Right cardiac atrium (tissue), 5 donors: ENCODE measurements at regions not wholly inside any gene's neighbourhood (a gene's known extent, or its start where the extent isn't known, plus 50 kb on each side); places are given as distances from the start of the nearest gene placed in this dataset.

Source experiments
- ATAC-seq, 2 donors: fragments of 200-7000 bp; cut with Tn5 transposase; one replicate each; pipeline versions ENCODE4 v1.8.0 to v1.9.1; 2020; ENCODE audit warnings: moderate library complexity in 2 of 2, mild to moderate bottlenecking in 1 of 2
- DNase-seq, 3 donors: peaks; one replicate each; pipeline ENCODE4 v3.0.0-alpha.2; 2020
- H3K27ac ChIP-seq: one replicate; pipeline ENCODE4 v1.5.1; 2013; ENCODE audit warnings: mild to moderate bottlenecking, low read length, control low read depth, moderate library complexity
- H3K27me3 ChIP-seq: one replicate; pipeline ENCODE4 v1.6.1; 2013; ENCODE audit not compliant: control insufficient read depth, insufficient read depth
- H3K4me1 ChIP-seq: one replicate; pipeline ENCODE4 v1.6.1; 2013; ENCODE audit warnings: low read length; ENCODE audit not compliant: control insufficient read depth, insufficient read depth
- H3K4me3 ChIP-seq: one replicate; pipeline ENCODE4 v1.5.1; 2013; ENCODE audit warnings: low read length, control low read depth
- H3K9me3 ChIP-seq: one replicate; pipeline ENCODE4 v1.6.1; 2013; ENCODE audit warnings: low read length; ENCODE audit not compliant: control insufficient read depth
- WGBS: extraction: QIAGEN DNeasy Blood & Tissue Kit; methylation state at CpG from one replicate; pipeline ENCODE4 v1.1.7; 2013; 5-methylcytosine and 5-hydroxymethylcytosine counted together
- intact Hi-C, 4 donors: fragments of 100-400 bp; cut with DNase I; formaldehyde crosslinking; loops; one replicate each; pipeline versions ENCODE4 v1.11.0 to v1.14.0; 2022 to 2023
- donor health status: healthy with polysubstance abuse.
- donor health status: DM: no; HTN: yes; CAD: no.
- donor health status: DM: no; HTN: no; CAD: no.
- donor health status: DM: no; HTN: yes; CAD: no; lungs with severe emphysema.
- donor health status: DM: yes; HTN: yes; CAD: no.

- H3K27me3 ChIP-seq: no peaks in the 10 kb centered on the region
Measured at GRCh38 chr5:96129276-96129675, 167.6 kb upstream of the ELL2 start.

GRCh38 chr5:96128204-96128864 lies 166.7 kb upstream of the ELL2 start:
- H3K4me3 ChIP-seq: no peak overlapping the region
- DNase-seq: no peak
- intact Hi-C loops: loop anchor here in 1 of 4 donors (10.0 kb wide), 1 partner anchor 196 kb away; no protein-coding TSS in a partner anchor
- ATAC-seq: no peak
- WGBS: 80% methylated on average over 6 of the region's 6 CpGs
- no peaks in the 10 kb centered on the region for H3K9me3 ChIP-seq
- no peak overlapping the region for H3K27ac ChIP-seq
- no peaks in the 10 kb centered on the region for H3K4me1 ChIP-seq
- no peaks in the 10 kb centered on the region for H3K27me3 ChIP-seq

More at GRCh38 chr5:96129276-96129675, 167.6 kb upstream of the ELL2 start:
- intact Hi-C loops: loop anchor here in 1 of 4 donors (10.0 kb wide), 1 partner anchor 196 kb away; no protein-coding TSS in a partner anchor
- Histone ChIP-seq H3K4me3 (no peak overlapping the region), H3K9me3 (no peaks in the 10 kb centered on the region), H3K4me1 (no peaks in the 10 kb centered on the region), H3K27ac (no peak overlapping the region)
- no peak for DNase-seq
- 93% methylated on average over 1 of the region's 1 CpG for WGBS
- ATAC-seq: no peak

- intact Hi-C loops: loop anchor here in 1 of 4 donors (10.0 kb wide), 1 partner anchor 197 kb away; no protein-coding TSS in a partner anchor
- WGBS: 55% methylated on average over 2 of the region's 2 CpGs
- no peak for DNase-seq
Measured at GRCh38 chr5:96127538-96127937, 165.9 kb upstream of the ELL2 start.

GRCh38 chr5:96125231-96125891 lies 163.7 kb upstream of the ELL2 start:
- H3K27me3 ChIP-seq: no peaks in the 10 kb centered on the region
- intact Hi-C loops: loop anchor here in 1 of 4 donors (10.0 kb wide), 1 partner anchor 199 kb away; no protein-coding TSS in a partner anchor
- ATAC-seq (peak; percentile 55 to 60), DNase-seq (no peak)
- WGBS: 25% methylated on average over 5 of the region's 5 CpGs
- no peak overlapping the region for H3K27ac ChIP-seq
- H3K4me1 ChIP-seq: no peaks in the 10 kb centered on the region
- peak overlapping the region; percentile 12 for H3K4me3 ChIP-seq
- H3K9me3 ChIP-seq: no peaks in the 10 kb centered on the region

More at GRCh38 chr5:96127538-96127937, 165.9 kb upstream of the ELL2 start:
- H3K4me1 ChIP-seq: no peaks in the 10 kb centered on the region
- no peaks in the 10 kb centered on the region for H3K27me3 ChIP-seq
- H3K4me3 ChIP-seq: no peak overlapping the region
- ATAC-seq: no peak
- H3K27ac ChIP-seq: no peak overlapping the region
- H3K9me3 ChIP-seq: no peaks in the 10 kb centered on the region

DNA sequence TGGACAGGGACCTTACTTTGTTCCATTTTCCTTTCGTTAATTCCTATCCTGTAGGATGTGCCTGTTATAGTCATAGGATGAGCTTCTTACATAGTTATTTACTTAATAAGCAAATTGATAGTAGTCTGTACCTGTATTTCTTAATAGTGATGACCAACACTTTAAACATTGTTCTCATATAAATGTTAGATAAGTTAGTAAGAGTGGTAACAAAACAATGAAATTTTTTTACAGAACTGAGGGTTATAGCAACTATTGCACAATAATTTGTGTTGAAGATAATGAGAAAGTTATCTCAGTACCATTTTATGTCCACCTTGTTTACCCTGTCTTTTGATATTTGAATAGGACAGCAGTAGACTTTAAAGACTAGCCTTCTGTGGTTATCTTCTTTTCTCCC lies 162.9 kb upstream of the ELL2 start:
- Histone ChIP-seq H3K27ac (no peak overlapping the region), H3K27me3 (no peaks in the 10 kb centered on the region), H3K4me1 (no peaks in the 10 kb centered on the region), H3K9me3 (no peaks in the 10 kb centered on the region), H3K4me3 (no peak overlapping the region)
- 93% methylated on average over 1 of the region's 1 CpG for WGBS
- intact Hi-C loops: loop anchor here in 1 of 4 donors (10.0 kb wide), 1 partner anchor 200 kb away; no protein-coding TSS in a partner anchor
- ATAC-seq (no peak), DNase-seq (no peak)

- ATAC-seq: no peak
- H3K27me3 ChIP-seq: no peaks in the 10 kb centered on the region
- intact Hi-C loops: loop anchor here in 1 of 4 donors (10.0 kb wide), 1 partner anchor 201 kb away; no protein-coding TSS in a partner anchor
- no peaks in the 10 kb centered on the region for H3K4me1 ChIP-seq
- 97% methylated on average over 1 of the region's 1 CpG for WGBS
- no peak overlapping the region for H3K27ac ChIP-seq
- no peaks in the 10 kb centered on the region for H3K9me3 ChIP-seq
- no peak overlapping the region for H3K4me3 ChIP-seq
- DNase-seq: no peak
Measured at GRCh38 chr5:96123418-96123817, 161.8 kb upstream of the ELL2 start.

- DNase-seq: no peak
- Histone ChIP-seq H3K4me1 (no peaks in the 10 kb centered on the region), H3K4me3 (no peak overlapping the region), H3K27ac (no peak overlapping the region), H3K27me3 (no peaks in the 10 kb centered on the region), H3K9me3 (no peaks in the 10 kb centered on the region)
- intact Hi-C loops: loop anchor here in 1 of 4 donors (10.0 kb wide), 1 partner anchor 203 kb away; no protein-coding TSS in a partner anchor
- ATAC-seq: no peak
- 88% methylated on average over 2 of the region's 2 CpGs for WGBS
Measured at GRCh38 chr5:96121364-96121763, 159.7 kb upstream of the ELL2 start.

GRCh38 chr5:96120120-96120519 lies 158.5 kb upstream of the ELL2 start:
- intact Hi-C loops: loop anchor here in 1 of 4 donors (10.0 kb wide), 1 partner anchor 205 kb away; no protein-coding TSS in a partner anchor
- no peaks in the 10 kb centered on the region for H3K27me3 ChIP-seq
- no peaks in the 10 kb centered on the region for H3K9me3 ChIP-seq
- DNase-seq (no peak), ATAC-seq (no peak)
- no peak overlapping the region for H3K4me3 ChIP-seq
- H3K4me1 ChIP-seq: no peaks in the 10 kb centered on the region
- no peak overlapping the region for H3K27ac ChIP-seq
- WGBS: 44% methylated on average over 1 of the region's 1 CpG

GRCh38 chr5:96117771-96118651 lies 156.4 kb upstream of the ELL2 start:
- 77% methylated on average over 3 of the region's 3 CpGs for WGBS
- no peak overlapping the region for H3K4me3 ChIP-seq
- H3K9me3 ChIP-seq: no peaks in the 10 kb centered on the region
- H3K4me1 ChIP-seq: no peaks in the 10 kb centered on the region
- ATAC-seq: no peak
- no peaks in the 10 kb centered on the region for H3K27me3 ChIP-seq
- no peak overlapping the region for H3K27ac ChIP-seq
- intact Hi-C loops: no loop called here
- no peak for DNase-seq

DNA sequence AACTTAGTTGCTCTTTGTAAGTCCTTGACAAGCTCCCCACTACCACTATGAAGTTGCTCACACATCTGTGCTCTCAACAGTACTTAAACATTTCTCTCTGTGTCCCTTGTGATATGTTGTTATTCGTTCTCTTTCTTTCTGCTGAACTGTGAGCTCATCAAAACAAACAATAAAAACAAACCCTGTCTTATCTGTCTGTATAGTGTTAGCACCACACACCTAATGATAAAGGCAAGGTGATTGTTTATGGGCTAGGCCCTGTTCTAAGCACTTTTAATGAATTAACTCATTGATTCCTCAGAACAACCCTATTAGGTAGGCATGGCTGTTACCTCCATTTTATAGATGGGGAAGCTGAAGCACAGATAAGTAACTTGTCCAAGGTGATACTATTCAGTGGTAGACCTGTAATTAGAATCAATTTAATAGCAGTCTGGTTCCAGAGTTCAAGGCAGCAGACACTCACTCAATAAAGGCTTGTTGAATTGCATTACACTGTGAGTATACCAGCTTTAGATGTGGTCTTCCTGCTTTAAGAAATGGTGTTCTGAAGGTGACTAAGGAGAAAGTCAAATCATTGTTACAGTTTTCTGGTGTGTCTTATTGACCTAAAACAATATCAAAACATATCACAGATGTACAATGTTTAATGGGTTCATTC lies 153.6 kb upstream of the ELL2 start:
- ATAC-seq (no peak), DNase-seq (no peak)
- 91% methylated on average over 1 of the region's 1 CpG for WGBS
- Histone ChIP-seq H3K9me3 (no peaks in the 10 kb centered on the region), H3K4me3 (no peak overlapping the region), H3K4me1 (no peaks in the 10 kb centered on the region), H3K27me3 (no peaks in the 10 kb centered on the region), H3K27ac (no peak overlapping the region)
- intact Hi-C loops: no loop called here
